GM21447 (cell line): ENCODE measurements at regions not wholly inside any gene's neighbourhood (a gene's known extent, or its start where the extent isn't known, plus 50 kb on each side); places are given as distances from the start of the nearest gene placed in this dataset.

Experiments used
- ATAC-seq: cut with Tn5 transposase; IDR thresholded peaks from one replicate; pipeline ENCODE4 v1.9.1; 2021; ENCODE audit not compliant: unreplicated experiment

DNA sequence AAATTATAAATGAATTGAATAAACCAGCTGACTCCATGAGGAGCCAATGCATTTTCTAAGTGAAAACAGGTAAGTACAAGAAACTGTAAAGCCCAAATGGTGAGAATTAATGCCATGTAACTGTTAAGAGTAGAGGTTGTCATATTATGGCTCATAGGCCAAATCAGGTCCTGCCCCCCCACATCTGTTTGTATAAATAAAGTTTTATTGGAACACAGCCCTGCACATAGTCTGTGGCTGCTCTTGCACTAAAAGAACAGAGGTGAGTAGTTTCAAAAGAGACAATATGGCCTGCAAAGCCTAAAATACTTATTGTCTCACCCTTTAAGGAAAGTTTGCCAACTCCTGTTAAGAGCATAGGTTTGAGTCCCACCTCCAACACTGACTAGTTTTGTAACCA lies 140.5 kb upstream of the SRRM4 start:
- ATAC-seq = no peak

DNA sequence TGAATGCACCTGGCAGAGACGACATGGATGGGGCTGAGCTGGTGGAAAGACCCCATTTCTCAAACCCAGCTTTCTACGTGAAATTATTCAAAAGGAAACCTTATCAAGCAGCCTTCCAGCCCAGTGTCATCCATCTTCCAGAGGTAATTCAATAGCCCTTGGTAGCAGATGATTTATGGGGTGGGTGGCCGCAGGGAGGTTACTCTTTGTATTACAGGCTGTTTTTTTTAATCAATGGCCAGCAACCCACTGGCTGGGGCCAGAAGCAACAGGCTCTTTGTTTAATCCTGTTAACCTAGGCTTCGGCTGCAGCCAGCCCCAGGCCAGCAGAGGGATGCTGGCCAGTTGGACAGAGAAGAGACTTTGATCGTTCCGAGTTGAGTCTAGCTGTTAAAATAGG lies 139.8 kb upstream of the SRRM4 start:
- no peak for ATAC-seq

DNA sequence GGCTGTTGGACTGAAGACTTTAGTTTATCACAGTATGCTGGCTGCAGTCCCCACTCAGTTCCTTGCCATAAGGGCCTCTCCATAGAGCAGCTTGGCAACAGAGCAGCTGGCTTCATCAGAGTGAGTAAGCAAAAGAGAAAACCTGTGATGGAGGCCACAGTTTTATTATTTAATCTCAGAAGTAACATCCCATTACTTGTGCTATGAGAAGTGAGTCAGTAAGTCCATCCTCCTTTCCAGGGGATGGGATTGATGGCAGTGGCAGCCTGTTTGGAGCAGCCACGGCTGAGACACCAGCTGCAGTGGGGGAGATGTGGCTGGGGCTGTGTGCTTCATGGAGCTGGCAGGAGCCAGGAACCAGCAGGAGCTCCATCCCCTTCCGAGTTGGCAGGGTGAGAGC lies 138.5 kb upstream of the SRRM4 start:
- no peak for ATAC-seq

DNA sequence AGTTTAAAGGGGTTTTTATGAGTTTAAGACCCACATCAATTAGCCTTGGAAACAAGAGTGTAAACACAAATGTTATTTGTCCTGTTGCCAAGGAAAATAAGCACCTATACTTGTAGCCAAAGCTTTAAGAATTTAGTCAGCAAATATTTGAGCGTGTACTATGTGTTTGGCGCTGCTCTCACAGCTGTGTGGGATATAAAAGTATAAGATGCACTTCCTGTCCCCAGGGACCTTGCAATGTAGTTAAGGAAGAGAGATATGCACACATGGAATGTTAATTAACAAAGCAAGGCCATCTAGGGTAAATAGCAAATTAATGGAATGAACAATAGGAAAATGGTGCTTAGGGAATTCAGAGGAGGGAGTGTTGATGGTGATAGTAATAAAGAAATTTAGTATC lies 134.9 kb upstream of the SRRM4 start:
- ATAC-seq = no peak

DNA sequence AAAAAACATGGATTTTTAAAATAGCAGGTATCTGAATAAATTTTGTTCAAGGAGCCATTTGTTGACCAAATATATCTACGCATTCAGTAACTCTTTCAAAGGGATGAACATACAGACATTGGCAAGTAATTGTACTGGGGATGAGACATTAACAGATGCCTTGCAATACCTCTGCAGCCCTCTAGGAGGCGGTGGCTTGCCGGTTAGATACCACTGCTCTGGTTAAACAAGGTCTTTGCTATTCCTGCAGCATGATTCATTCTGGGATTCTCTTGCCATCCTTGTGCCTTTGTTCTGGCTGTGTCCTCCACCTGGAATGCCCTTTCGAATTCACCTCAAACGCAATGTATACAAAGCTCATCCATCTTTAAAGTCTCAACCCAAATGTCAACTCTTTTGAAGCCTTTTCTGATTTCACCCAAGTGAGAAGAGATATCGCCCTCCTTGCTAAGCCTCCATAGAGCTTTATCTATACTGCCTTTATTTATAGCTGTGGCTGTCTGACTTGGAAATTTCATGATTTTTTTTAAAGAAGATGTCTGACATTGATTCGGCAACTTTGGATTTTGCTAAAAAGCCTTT lies 131.0 kb upstream of the SRRM4 start:
- ATAC-seq = no peak

DNA sequence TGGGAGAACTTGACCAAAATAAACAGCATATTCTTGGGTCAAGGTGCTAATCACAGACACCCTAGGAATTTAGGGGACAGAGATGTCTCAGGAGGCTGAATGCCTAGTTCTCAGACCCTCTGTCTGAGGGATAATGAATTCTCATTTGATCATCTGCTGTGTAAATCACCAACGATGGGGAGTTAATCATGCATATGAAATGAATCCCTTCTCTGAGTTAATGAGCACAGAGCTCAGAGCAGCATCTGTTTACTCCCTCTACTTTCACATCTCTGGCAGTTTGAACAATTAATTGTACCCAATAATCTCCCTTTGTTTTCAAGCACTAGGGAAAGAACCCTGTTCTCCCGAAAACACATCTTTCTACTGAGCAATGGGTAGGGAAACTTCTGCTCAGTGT lies 129.4 kb upstream of the SRRM4 start:
- no peak for ATAC-seq

DNA sequence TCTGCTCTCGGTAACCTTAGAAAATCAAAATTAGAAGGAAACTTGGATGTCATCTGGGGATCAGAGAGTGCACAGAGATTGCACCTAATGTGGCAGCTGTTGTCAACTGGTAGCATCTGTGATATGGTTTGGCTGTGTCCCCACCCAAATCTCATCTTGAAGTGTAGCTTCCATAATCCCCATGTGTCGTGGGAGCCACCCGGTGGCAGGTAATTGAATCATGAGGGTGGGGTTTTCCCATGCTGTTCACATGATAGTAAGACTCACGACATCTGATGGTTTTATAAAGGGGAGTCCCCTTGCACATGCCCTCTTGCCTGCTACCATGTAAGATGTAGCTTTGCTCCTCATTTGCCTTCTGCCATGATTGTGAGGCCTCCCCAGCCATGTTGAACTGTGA lies 127.7 kb upstream of the SRRM4 start:
- no peak for ATAC-seq

DNA sequence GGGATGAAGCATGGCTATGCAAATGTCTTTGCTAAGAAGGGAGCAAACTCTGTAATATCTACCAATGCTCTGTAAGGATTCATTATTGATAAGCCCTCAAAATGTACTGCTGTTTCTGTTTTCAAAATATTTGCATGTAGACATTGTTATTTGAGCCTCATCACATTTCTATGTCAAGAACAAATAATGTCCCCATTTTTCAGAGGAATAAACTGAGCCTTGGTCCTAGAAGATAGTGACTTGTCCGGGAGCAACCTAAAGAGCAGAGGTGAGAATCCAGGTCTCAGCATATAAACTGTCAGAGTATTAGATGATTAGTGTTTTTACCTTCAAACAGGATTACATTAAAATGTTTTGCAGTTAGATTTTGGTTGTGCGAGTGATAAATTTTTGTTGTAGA lies 125.5 kb upstream of the SRRM4 start:
- no peak for ATAC-seq

DNA sequence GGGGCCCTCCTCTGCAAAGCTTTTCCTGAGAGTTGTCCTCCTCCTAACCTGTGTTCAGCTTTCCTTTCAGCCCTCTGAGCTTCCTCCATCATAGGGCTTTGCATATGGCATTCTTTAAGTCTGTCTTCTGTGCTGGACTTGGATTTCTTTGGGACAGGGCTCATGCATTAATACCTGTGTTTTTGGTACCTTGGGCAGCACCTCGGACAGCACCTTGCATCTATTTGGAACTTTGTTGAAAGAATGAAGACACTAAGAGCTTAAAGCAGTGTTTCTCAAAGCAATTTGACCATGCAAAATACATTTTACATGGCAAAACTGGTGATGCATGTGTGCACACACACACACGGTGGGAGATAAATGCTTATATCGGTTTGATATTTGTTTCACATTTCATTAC lies 115.0 kb upstream of the SRRM4 start:
- no peak for ATAC-seq

DNA sequence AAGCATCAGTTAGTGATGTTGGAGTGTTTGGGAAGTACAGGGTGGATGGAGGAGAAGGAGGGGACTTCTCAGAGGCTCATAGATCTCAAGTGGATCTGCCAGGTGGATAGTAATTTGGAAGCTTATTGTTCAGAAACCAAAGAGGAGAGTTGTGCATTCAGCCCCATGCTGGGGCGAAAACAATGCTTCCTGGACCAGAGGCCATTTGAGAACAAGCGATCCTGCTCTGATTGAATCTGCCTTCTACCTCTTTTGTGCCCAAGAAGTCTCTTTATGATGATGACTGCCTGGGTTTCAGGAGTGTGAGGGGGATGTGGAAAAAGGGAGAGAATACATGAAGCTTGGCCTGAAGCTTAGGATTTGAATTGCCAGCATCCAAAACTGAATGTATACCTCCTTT lies 110.8 kb upstream of the SRRM4 start:
- ATAC-seq = no peak

DNA sequence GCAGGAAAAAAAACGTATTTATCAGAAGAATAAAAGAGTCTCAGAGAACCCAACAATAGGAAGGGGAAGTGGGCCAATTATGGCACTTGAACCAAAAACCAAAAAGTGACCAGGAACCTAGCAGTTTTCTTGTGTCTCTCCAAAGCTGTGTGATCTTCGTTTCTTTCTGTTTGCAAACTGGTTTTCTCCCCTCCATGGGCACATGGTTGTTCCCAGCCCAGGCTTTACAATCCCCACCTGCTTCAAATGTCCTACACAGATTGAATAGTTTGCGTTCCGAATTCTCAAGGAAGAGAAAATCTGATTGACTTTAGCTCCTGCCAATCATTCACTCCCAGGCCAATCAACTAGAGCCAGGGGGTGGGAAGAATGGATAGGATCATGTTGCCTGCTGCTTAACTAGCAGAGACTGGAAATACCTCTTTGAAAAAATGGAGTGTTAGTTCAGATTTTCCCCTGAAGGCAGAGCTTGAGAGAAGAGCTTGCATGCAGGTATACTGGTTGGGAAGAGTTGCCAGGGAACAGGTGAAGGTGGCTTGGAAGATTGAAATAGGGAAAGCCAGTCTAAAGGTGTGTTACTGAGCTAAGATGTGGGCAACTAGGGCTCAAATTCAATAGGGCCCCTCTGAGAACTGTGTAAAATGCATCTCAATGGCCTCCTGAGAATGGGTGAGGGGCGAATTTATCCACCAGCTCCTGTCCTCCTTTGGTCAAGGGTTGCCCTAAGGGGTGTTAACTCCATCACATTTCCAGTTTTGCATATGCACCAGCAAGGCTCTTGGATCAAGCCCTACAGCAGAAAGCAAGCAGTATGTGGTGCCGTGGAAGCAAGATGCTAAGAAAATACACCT lies 106.4 kb upstream of the SRRM4 start:
- no peak for ATAC-seq

DNA sequence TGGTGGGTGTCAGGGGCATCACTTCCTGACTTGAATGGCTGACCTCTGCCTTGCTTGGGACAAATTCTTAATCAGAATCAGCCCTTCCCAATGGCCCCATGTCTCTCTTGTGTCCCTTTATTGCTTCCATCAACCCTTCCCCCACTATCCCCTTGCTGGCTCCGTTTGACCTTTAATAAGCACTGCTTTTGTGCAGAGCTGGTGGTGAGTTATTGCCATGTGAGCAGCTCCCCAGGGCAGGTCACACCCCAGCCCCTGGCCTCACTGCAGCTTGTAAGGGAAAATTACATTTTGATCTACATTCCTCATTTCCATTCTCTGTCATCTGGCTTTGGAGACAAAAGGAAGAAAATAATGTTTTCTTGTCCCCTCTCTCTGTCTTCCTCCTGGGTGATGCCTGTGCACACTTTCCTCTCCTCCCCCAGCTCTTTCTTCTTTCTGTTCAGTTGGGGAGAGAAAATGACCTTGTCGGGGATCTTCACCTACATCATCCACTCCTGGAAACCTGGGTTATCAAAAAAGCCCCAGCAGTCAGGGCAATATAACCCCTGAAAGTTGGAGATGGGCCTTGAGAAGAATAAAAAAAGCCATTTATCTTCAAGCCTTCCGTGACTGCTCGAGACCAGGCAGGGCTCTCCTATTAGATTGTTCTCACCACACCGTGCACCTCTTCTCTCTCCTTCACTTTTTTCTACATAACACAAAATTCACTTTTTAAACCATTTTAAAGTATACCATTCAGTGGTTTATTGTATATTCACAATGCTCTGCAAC lies 100.4 kb upstream of the SRRM4 start:
- ATAC-seq = no peak

DNA sequence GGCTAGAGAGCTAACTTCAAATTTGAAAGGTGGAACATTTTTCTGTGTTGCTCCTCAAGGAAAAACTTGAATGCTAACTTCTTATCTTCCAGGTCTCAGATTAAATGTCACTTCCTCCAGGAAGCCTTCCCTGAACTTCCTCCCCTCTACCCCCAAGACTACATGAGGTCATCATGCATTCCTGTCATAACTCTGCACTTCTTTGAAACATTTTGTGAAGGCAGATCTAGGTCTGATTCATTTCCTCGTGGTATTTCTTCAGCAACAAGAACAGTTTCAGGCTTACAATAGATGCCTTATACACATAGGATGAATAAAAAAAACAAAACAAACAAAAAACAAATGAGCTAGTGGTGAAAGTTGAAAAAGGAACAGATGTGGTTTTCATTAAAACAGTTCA lies 97.1 kb upstream of the SRRM4 start:
- ATAC-seq = no peak

DNA sequence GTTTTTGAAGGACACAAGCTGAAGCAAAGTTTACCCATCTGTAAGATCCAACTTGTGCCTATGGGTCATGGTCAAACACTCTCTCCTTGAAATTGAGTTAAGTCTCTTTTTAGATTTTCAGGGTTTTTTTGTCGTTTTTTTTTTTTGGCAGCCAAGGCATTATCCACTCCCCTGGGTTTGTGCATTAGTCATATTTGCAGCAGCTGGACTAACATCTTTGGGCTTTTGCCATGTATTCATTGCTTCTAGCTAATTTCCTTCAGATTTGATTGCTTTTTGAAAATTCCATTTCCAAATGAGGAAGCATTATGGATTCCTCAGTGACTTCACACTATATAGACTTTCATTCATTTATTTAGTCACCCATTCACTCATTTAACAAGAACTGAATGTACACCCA lies 80.3 kb upstream of the SRRM4 start:
- ATAC-seq = no peak

DNA sequence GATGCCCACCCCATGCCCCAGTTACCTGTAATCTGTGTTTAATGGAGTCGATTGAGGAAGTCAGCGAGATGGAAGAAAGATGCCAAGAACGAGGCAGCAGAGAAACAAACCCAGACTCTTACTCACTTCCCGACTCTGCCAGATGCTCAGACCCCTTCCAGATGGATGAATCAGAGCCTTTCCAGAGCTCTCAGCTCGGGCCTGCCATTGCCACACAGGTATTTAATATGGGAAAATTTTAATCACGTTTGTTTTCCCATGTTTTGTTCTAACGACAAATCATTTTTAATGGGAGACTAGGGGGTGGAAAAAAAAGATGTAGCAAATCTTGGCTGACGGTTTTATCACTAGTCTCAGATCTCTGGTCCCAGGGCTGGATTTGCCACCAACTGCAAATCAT lies 72.5 kb upstream of the SRRM4 start:
- ATAC-seq = no peak

DNA sequence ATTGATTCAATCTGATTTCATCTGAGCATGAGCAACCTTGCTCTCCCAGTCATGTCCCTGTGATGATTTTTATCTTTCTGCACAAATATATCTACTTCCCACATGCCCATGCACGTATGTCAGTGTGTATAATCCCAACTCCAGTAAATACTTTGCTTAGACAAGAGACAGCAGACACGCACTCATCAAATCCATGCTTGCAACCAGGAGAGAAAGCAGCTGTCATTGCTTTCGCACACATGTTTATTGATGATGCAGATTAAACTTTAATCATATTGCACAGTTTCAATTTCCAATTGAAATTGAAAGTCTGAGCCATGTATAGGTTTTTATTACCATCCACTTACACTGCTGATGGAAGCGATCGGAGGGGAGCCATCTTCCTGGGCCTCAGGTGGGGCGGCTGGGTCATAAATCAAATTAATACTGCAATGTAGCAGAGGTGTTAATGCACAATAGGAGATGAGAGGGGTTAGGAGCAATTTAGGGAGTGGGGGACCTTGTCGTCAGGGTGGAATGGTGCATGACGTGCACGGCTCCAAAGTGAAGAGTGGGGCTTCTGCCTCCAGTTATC lies 68.6 kb upstream of the SRRM4 start:
- ATAC-seq = no peak

DNA sequence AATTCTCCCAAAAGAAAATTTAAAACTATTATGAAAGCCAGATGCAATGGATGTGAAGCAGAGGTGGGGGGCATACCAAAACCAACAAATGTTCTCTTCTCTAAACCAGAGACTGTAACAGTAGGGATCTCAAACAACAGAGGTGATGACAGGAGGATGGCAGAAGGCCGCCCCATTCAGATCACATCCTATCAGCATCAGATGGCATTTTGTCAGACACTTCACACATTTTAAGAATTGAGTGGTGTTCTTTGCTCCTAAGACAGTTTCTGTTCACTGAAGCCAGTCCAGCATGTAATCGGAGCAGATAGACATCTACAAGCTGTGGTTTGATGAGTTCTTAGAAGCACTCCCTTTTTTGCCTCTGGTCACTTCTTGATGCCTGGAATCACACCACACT lies 59.6 kb upstream of the SRRM4 start:
- no peak for ATAC-seq

DNA sequence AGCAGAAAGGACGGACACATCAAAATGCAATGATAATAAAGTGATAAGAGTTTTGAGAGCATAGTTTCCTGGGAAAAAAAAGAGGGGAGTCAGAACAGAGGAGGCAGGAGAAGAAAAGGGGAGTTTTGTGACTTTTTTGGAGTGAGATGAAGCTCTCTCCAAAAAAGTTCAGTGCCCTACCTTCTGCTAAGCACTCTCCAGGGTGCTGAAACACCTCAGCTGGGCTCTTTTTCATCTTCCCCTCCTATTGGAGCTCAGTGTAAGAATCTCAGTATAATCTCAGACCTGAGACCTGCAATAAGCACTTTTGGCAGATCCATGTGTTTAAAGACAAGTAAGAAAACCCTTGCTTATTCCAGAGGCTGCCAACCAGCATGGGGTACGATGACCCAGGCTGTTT lies 58.9 kb upstream of the SRRM4 start:
- no peak for ATAC-seq

DNA sequence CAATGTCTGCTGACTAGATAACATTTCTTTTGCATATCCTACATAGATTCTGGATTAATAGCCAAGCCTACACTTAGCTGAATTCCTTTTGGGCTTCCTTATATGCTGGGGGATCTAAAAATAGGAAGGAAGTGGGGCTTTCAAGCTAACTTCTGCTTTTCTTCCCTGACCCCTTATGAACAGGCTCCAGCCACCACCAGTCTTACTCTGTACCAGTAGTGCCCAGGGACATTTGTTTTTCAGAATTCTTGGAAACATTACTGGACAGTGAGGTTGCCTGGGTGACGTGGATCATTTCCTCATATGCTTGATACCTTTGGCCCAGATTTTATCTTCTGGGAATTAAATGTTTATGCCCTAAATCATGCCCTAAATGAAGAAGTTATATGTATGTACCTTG lies 55.9 kb upstream of the SRRM4 start:
- ATAC-seq = no peak

DNA sequence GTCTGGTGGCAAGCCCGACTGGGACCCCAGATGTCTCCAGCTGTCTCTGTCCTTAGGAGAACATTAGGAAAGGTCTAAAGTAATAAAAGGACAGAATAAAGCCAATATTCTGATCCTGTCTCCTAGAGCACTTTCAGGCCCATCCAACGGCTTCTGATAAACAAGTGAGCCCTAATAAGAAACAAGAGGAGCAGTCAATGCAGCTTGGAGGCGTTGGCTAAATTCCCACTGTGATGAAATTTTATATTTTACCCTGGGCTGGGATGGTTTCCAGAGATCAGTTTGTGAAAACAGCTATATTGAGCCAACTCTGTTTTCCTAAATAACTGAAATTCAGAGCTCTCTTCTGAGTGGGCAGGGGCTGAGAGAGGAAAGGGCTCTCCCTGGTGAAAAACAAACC lies 55.5 kb upstream of the SRRM4 start:
- ATAC-seq = no peak
